IMR-90 (cell line): ENCODE measurements at regions not wholly inside any gene's neighbourhood (a gene's known extent, or its start where the extent isn't known, plus 50 kb on each side); places are given as distances from the start of the nearest gene placed in this dataset.

Experiments
- RAD21 ChIP-seq: IDR thresholded peaks from 2 replicates; pipeline ENCODE4 v1.6.1; 2012; ENCODE audit warnings: low read length, improper control_type of control experiment
- TF ChIP-seq, protein P1 (sequence below): conservative IDR thresholded peaks from 2 replicates; pipeline ENCODE4 v1.5.1; 2012; ENCODE audit warnings: mild to moderate bottlenecking, low read depth, low read length, improper control_type of control experiment
- TF ChIP-seq, protein P2 (sequence below): fragments of 150-350 bp; IDR thresholded peaks from 2 replicates; pipeline ENCODE4 v1.6.1; 2017; ENCODE audit warnings: mild to moderate bottlenecking, antibody characterized with exemption, low read length, low read depth

DNA sequence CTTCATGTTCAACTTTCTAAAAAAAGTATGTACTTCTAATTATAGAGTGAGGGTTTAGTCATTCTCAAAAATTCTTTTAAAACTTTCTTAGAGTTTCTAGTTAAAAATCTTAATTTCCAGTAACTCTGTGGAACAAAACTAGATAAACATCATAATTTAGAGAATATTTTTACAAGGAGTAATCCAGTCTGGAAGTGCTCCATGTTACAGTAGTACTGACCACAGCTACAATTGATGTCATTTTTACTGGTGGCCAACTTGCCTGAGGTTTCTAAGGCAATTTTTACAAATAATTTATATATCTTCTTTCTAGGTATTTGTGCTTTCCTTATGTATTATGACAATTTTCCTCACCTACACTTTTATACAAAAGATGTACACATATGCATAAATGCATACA is 490.4 kb downstream of the CENPC start:
- TF ChIP-seq, protein P1, sequence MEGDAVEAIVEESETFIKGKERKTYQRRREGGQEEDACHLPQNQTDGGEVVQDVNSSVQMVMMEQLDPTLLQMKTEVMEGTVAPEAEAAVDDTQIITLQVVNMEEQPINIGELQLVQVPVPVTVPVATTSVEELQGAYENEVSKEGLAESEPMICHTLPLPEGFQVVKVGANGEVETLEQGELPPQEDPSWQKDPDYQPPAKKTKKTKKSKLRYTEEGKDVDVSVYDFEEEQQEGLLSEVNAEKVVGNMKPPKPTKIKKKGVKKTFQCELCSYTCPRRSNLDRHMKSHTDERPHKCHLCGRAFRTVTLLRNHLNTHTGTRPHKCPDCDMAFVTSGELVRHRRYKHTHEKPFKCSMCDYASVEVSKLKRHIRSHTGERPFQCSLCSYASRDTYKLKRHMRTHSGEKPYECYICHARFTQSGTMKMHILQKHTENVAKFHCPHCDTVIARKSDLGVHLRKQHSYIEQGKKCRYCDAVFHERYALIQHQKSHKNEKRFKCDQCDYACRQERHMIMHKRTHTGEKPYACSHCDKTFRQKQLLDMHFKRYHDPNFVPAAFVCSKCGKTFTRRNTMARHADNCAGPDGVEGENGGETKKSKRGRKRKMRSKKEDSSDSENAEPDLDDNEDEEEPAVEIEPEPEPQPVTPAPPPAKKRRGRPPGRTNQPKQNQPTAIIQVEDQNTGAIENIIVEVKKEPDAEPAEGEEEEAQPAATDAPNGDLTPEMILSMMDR: no peak
- TF ChIP-seq, protein P2, sequence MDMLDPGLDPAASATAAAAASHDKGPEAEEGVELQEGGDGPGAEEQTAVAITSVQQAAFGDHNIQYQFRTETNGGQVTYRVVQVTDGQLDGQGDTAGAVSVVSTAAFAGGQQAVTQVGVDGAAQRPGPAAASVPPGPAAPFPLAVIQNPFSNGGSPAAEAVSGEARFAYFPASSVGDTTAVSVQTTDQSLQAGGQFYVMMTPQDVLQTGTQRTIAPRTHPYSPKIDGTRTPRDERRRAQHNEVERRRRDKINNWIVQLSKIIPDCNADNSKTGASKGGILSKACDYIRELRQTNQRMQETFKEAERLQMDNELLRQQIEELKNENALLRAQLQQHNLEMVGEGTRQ: no peak
- TF ChIP-seq RAD21: no peak
